ENCODE measurements at regions not wholly inside any gene's neighbourhood (a gene's known extent, or its start where the extent isn't known, plus 50 kb on each side); places are given as distances from the start of the nearest gene placed in this dataset.
"Not testable (repeated sequence)": the region's sequence is repeated elsewhere in the genome, so short reads cannot be mapped to it uniquely, and the experiment has no call there.

DNA sequence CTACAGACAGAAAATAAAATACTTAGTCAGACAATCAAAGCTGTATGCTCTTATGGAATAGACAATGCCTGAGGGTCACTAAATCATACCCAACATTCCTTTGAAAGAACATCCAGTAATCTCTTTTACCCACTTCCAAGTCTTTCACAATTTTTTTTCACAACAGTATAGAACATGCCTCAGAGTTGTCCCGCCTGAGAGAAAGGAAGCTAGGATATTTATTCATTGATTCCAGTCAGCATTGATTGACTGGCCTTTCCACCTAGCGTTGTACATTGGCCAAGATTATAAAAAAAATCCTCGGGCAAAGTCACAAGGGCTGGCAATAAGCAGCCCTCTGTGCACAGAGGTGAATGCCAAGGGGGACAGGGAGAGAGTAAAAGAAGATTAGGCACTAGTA, 318.1 kb upstream of the PIK3R1 start:
- Histone ChIP-seq H3K4me1 (ENCODE audit: control insufficient read depth, low read length) (no peaks in the 10 kb centered on the region), H3K9me2 (replicated peaks; ENCODE audit: control insufficient read depth, low read length) (no peaks in the 10 kb centered on the region), H3K36me3 (ENCODE audit: control insufficient read depth, low read length) (no peaks in the 10 kb centered on the region), H3F3A (ENCODE audit: control insufficient read depth, insufficient read depth) (no peaks in the 10 kb centered on the region), H4K20me1 (ENCODE audit: control insufficient read depth, insufficient read depth, low read depth, low read length) (no peaks in the 10 kb centered on the region), H3K4me3 (ENCODE audit: low read length) (no peak overlapping the region), H3K27ac (ENCODE audit: low read depth, low read length) (no peak overlapping the region), H3K27me3 (ENCODE audit: control insufficient read depth, low read length) (no peaks in the 10 kb centered on the region), H3K9me3 (ENCODE audit: control insufficient read depth, insufficient read depth, low read length) (no peaks in the 10 kb centered on the region), H3K79me2 (ENCODE audit: control insufficient read depth, low read length) (no peaks in the 10 kb centered on the region), H3K4me2 (ENCODE audit: low read length) (no peak overlapping the region)
- no peak for TF ChIP-seq EZH2phosphoT487 (IDR thresholded peaks at IDR 0.05; ENCODE audit: borderline replicate concordance, low read length)
- TF ChIP-seq, protein P1, sequence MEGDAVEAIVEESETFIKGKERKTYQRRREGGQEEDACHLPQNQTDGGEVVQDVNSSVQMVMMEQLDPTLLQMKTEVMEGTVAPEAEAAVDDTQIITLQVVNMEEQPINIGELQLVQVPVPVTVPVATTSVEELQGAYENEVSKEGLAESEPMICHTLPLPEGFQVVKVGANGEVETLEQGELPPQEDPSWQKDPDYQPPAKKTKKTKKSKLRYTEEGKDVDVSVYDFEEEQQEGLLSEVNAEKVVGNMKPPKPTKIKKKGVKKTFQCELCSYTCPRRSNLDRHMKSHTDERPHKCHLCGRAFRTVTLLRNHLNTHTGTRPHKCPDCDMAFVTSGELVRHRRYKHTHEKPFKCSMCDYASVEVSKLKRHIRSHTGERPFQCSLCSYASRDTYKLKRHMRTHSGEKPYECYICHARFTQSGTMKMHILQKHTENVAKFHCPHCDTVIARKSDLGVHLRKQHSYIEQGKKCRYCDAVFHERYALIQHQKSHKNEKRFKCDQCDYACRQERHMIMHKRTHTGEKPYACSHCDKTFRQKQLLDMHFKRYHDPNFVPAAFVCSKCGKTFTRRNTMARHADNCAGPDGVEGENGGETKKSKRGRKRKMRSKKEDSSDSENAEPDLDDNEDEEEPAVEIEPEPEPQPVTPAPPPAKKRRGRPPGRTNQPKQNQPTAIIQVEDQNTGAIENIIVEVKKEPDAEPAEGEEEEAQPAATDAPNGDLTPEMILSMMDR (IDR thresholded peaks at IDR 0.05; ENCODE audit: low read depth, low read length, poor library complexity, severe bottlenecking): no peak

DNA sequence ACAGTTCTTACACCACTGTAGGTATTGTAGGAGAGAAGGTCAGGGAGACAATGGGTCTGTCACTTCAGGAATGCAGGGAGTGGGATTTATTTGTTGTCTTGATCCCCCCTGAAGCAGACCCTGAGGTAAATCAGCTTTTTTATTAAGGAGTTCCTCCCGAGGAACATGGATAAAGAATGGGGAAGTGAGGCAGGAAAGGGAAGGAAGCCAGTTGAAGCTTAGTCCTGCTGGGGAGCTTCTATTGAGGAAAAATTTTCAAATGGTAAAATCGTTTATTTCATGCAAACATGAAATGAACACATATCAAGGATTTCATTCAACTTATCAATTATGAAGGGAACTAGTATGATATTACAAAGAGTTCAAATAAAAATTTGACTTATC, 318.6 kb upstream of the PIK3R1 start:
- Histone ChIP-seq H3K27me3 (ENCODE audit: control insufficient read depth, low read length) (no peaks in the 10 kb centered on the region), H3K4me2 (ENCODE audit: low read length) (no peak overlapping the region)
- TF ChIP-seq, protein P1 (IDR thresholded peaks at IDR 0.05; ENCODE audit: low read depth, low read length, poor library complexity, severe bottlenecking): no peak
- no peak for TF ChIP-seq EZH2phosphoT487 (IDR thresholded peaks at IDR 0.05; ENCODE audit: borderline replicate concordance, low read length)

DNA sequence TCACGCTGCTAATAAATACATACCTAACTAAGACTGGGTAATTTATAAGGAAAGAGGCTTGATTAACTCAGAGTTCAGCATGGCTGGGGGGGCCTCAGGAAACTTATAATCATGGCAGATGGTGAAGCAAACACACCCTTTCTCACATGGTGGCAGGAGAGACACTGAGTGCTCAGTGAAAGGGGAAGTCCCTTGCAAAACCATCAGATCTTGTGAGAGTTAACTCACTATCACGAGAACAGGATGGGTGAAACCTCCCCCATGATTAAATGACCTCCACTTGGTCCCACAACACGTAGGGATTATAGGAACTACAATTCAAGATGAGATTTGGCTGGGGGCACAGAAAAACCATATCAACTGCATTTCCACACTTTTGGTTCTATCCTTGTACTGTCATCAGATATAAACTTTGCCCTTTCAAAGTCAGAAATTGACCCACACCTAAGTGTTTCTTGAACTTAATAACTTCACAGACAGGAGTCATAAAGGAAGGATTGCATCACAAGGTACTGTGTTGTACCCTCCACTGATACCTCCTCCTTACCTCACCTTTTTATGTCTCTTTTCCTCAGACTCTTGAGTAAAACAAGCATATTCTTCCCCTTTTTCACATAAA, 319.1 kb upstream of the PIK3R1 start:
- Histone ChIP-seq H3K9me3 (ENCODE audit: control insufficient read depth, insufficient read depth, low read length) (no peaks in the 10 kb centered on the region), H3F3A (ENCODE audit: control insufficient read depth, insufficient read depth) (no peaks in the 10 kb centered on the region), H3K79me2 (ENCODE audit: control insufficient read depth, low read length) (no peaks in the 10 kb centered on the region), H3K36me3 (ENCODE audit: control insufficient read depth, low read length) (no peaks in the 10 kb centered on the region), H3K4me1 (ENCODE audit: control insufficient read depth, low read length) (no peaks in the 10 kb centered on the region), H3K4me3 (ENCODE audit: low read length) (no peak overlapping the region), H3K27me3 (ENCODE audit: control insufficient read depth, low read length) (no peaks in the 10 kb centered on the region), H3K27ac (ENCODE audit: low read depth, low read length) (no peak overlapping the region), H4K20me1 (ENCODE audit: control insufficient read depth, insufficient read depth, low read depth, low read length) (no peaks in the 10 kb centered on the region), H3K4me2 (ENCODE audit: low read length) (no peak overlapping the region), H3K9me2 (replicated peaks; ENCODE audit: control insufficient read depth, low read length) (no peaks in the 10 kb centered on the region)
- TF ChIP-seq, protein P1 (IDR thresholded peaks at IDR 0.05; ENCODE audit: low read depth, low read length, poor library complexity, severe bottlenecking): no peak
- TF ChIP-seq EZH2phosphoT487 (IDR thresholded peaks at IDR 0.05; ENCODE audit: borderline replicate concordance, low read length): no peak

More for the DNA sequence above, 318.6 kb upstream of the PIK3R1 start:
- no peaks in the 10 kb centered on the region for H4K20me1 ChIP-seq (ENCODE audit: control insufficient read depth, insufficient read depth, low read depth, low read length)
- H3K79me2 ChIP-seq (ENCODE audit: control insufficient read depth, low read length): no peaks in the 10 kb centered on the region
- no peak overlapping the region for H3K27ac ChIP-seq (ENCODE audit: low read depth, low read length)
- H3K9me3 ChIP-seq (ENCODE audit: control insufficient read depth, insufficient read depth, low read length): no peaks in the 10 kb centered on the region
- no peaks in the 10 kb centered on the region for H3K4me1 ChIP-seq (ENCODE audit: control insufficient read depth, low read length)
- no peaks in the 10 kb centered on the region for H3K36me3 ChIP-seq (ENCODE audit: control insufficient read depth, low read length)
- H3K9me2 ChIP-seq (replicated peaks; ENCODE audit: control insufficient read depth, low read length): no peaks in the 10 kb centered on the region
- no peak overlapping the region for H3K4me3 ChIP-seq (ENCODE audit: low read length)
- H3F3A ChIP-seq (ENCODE audit: control insufficient read depth, insufficient read depth): no peaks in the 10 kb centered on the region

DNA sequence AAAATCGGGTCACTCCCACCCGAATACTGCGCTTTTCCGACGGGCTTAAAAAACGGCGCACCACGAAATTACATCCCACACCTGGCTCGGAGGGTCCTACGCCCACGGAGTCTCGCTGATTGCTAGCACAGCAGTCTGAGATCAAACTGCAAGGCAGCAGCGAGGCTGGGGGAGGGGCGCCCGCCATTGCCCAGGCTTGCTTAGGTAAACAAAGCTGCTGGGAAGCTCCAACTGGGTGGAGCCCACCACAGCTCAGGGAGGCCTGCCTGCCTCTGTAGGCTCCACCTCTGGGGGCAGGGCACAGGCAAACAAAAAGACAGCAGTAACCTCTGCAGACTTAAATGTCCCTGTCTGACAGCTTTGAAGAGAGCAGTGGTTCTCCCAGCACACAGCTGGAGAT, 325.7 kb upstream of the PIK3R1 start:
- not testable (repeated sequence) for H3K4me1 ChIP-seq (ENCODE audit: control insufficient read depth, low read length); H3K9me3 ChIP-seq (ENCODE audit: control insufficient read depth, insufficient read depth, low read length); H3K79me2 ChIP-seq (ENCODE audit: control insufficient read depth, low read length); H3K9me2 ChIP-seq (replicated peaks; ENCODE audit: control insufficient read depth, low read length); H3K27ac ChIP-seq (ENCODE audit: low read depth, low read length); H3K36me3 ChIP-seq (ENCODE audit: control insufficient read depth, low read length); H3F3A ChIP-seq (ENCODE audit: control insufficient read depth, insufficient read depth); H3K4me3 ChIP-seq (ENCODE audit: low read length); H4K20me1 ChIP-seq (ENCODE audit: control insufficient read depth, insufficient read depth, low read depth, low read length); H3K4me2 ChIP-seq (ENCODE audit: low read length); H3K27me3 ChIP-seq (ENCODE audit: control insufficient read depth, low read length)

Data from DOHH2 (cell line).